Calu3 (cell line): ENCODE measurements at regions not wholly inside any gene's neighbourhood (a gene's known extent, or its start where the extent isn't known, plus 50 kb on each side); places are given as distances from the start of the nearest gene placed in this dataset.

Source experiments
- BruUV-seq: library from RNA; stranded (reverse); fragments of 400-500 nt; replicated peaks from 2 replicates; lab custom pipeline; 2021; lab: Mats Ljungman, UMichigan
- CTCF ChIA-PET: fragments of 300-600 bp; sonication (Branson Sonifier 250); formaldehyde crosslinking; loops from one replicate; lab custom pipeline; 2022; ENCODE audit warnings: antibody characterized with exemption; lab: Charles Lee
- DNase-seq: peaks from one replicate; pipeline ENCODE4 v3.0.0; 2022
- H3K27ac Mint-ChIP-seq: one replicate; pipeline ENCODE4 v1.8.0; 2022; ENCODE audit warnings: mixed read lengths; ENCODE audit not compliant: unreplicated experiment
- H3K27me3 Mint-ChIP-seq: one replicate; pipeline ENCODE4 v1.8.0; 2022; ENCODE audit warnings: mixed read lengths; ENCODE audit not compliant: unreplicated experiment
- H3K36me3 Mint-ChIP-seq: one replicate; pipeline ENCODE4 v1.8.0; 2022; ENCODE audit warnings: mild to moderate bottlenecking, moderate library complexity, mixed read lengths; ENCODE audit not compliant: insufficient read depth, unreplicated experiment
- H3K4me1 Mint-ChIP-seq: one replicate; pipeline ENCODE4 v1.8.0; 2022; ENCODE audit warnings: mild to moderate bottlenecking, low read depth, mixed read lengths; ENCODE audit not compliant: unreplicated experiment
- H3K4me3 Mint-ChIP-seq: one replicate; pipeline ENCODE4 v1.8.0; 2022; ENCODE audit warnings: mild to moderate bottlenecking, low read depth, moderate library complexity, mixed read lengths; ENCODE audit not compliant: unreplicated experiment
- H3K9me3 Mint-ChIP-seq: one replicate; pipeline ENCODE4 v1.8.0; 2022; ENCODE audit warnings: low read depth, mixed read lengths; ENCODE audit not compliant: unreplicated experiment
- CTCF ChIP-seq: fragments of 200-600 bp; IDR thresholded peaks from one replicate; pipeline ENCODE4 v1.8.0; 2022; ENCODE audit warnings: antibody characterized with exemption; ENCODE audit not compliant: unreplicated experiment
- intact Hi-C: fragments of 100-400 bp; cut with micrococcal nuclease; formaldehyde crosslinking; loops from one replicate; pipeline ENCODE4 v1.10.0; 2022; ENCODE audit not compliant: unreplicated experiment

- H3K9me3 Mint-ChIP-seq, result no peaks in the 10 kb centered on the region
- H3K27me3 Mint-ChIP-seq, result peaks cover under 1% of the 10 kb centered on the region
Measured at GRCh38 chr11:32497951-32498350, 62.6 kb upstream of the WT1 start.

GRCh38 chr11:32494629-32495028, 59.3 kb upstream of the WT1 start:
- CTCF ChIA-PET, result interaction anchor here (0.6 kb wide), 1 partner anchor 30 kb away, joined by 4 read pairs; no protein-coding TSS in a partner anchor
- H3K4me3 Mint-ChIP-seq, result no peak overlapping the region
- TF ChIP-seq CTCF, result no peak
- BruUV-seq, result no TSS peak
- peaks cover 14% of the 10 kb centered on the region for H3K27me3 Mint-ChIP-seq
- H3K4me1 Mint-ChIP-seq, result no peaks in the 10 kb centered on the region
- no peaks in the 10 kb centered on the region for H3K9me3 Mint-ChIP-seq
- no peak for DNase-seq
- intact Hi-C loops, result no loop called here
- no peaks in the 10 kb centered on the region for H3K36me3 Mint-ChIP-seq
- H3K27ac Mint-ChIP-seq, result no peak overlapping the region

More at GRCh38 chr11:32497951-32498350, 62.6 kb upstream of the WT1 start:
- Mint-ChIP-seq H3K4me1 (no peaks in the 10 kb centered on the region), H3K36me3 (no peaks in the 10 kb centered on the region), H3K27ac (no peak overlapping the region), H3K4me3 (no peak overlapping the region)
- BruUV-seq, result no TSS peak
- no peak for TF ChIP-seq CTCF
- no peak for DNase-seq
- CTCF ChIA-PET, result no interaction called here
- intact Hi-C loops, result no loop called here

GRCh38 chr11:32489464-32489863, 54.1 kb upstream of the WT1 start:
- H3K27ac Mint-ChIP-seq, result no peak overlapping the region
- CTCF ChIA-PET, result no interaction called here

GRCh38 chr11:32487270-32487669, 51.9 kb upstream of the WT1 start:
- Mint-ChIP-seq H3K9me3 (no peaks in the 10 kb centered on the region), H3K4me3 (no peak overlapping the region), H3K36me3 (no peaks in the 10 kb centered on the region), H3K27me3 (peaks cover 27% of the 10 kb centered on the region), H3K4me1 (no peaks in the 10 kb centered on the region), H3K27ac (no peak overlapping the region)
- CTCF ChIA-PET, result no interaction called here
- peak; percentile 13 for DNase-seq
- no peak for TF ChIP-seq CTCF
- intact Hi-C loops, result no loop called here
- BruUV-seq, result no TSS peak

More at GRCh38 chr11:32489464-32489863, 54.1 kb upstream of the WT1 start:
- Mint-ChIP-seq H3K36me3 (no peaks in the 10 kb centered on the region), H3K27me3 (peaks cover 27% of the 10 kb centered on the region), H3K9me3 (no peaks in the 10 kb centered on the region), H3K4me1 (no peaks in the 10 kb centered on the region), H3K4me3 (no peak overlapping the region)
- no peak for DNase-seq
- no peak for TF ChIP-seq CTCF
- intact Hi-C loops, result no loop called here
- BruUV-seq, result no TSS peak
